BE2C (cell line): ENCODE measurements at regions not wholly inside any gene's neighbourhood (a gene's known extent, or its start where the extent isn't known, plus 50 kb on each side); places are given as distances from the start of the nearest gene placed in this dataset.

Experiments
- DNase-seq: peaks from one replicate; pipeline ENCODE4 v3.0.0-alpha.2; 2020
- H3K27me3 ChIP-seq: fragments of 250-450 bp; sonication (Bioruptor Pico); 2 replicates; pipeline ENCODE4 v1.5.1; 2020; ENCODE audit warnings: mild to moderate bottlenecking
- H3K36me3 ChIP-seq: fragments of 250-450 bp; sonication (Bioruptor Pico); 2 replicates; pipeline ENCODE4 v1.5.1; 2020; ENCODE audit warnings: mild to moderate bottlenecking
- H3K4me1 ChIP-seq: fragments of 250-450 bp; sonication (Bioruptor Pico); 2 replicates; pipeline ENCODE4 v1.5.1; 2020
- H3K4me3 ChIP-seq: 2 replicates; pipeline ENCODE4 v1.5.1; 2011; ENCODE audit warnings: low read depth, low read length
- H3K9me3 ChIP-seq: fragments of 250-450 bp; sonication (Bioruptor Pico); 2 replicates; pipeline ENCODE4 v1.5.1; 2020
- CTCF ChIP-seq: IDR thresholded peaks from 2 replicates; pipeline ENCODE4 v1.5.1; 2012; ENCODE audit warnings: mild to moderate bottlenecking, low read depth, low read length

DNA sequence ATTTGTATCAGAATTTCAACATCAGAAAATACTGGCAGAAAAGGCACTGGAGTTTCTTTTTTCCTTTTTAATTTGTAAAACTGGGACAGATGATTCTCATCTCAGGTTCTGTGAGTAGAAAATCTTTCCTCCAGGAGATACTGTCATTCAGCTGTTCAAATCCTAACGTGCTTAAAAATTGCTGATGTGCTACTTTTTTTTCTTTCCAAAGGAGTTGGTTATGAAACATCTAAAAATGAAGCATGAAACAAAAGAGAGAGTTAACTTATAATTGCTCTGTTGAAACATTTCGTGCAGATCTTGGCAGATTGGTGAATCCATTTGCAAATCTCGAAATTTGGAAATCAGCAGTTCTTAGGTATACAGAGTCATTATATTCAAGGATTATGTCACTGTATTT lies 622.6 kb downstream of the RNF144B start:
- Histone ChIP-seq H3K4me1 (no peaks in the 10 kb centered on the region), H3K27me3 (no peaks in the 10 kb centered on the region), H3K9me3 (no peaks in the 10 kb centered on the region), H3K36me3 (no peaks in the 10 kb centered on the region), H3K4me3 (no peak overlapping the region)
- DNase-seq, result no peak
- TF ChIP-seq CTCF, result no peak

- DNase-seq, result no peak
- no peaks in the 10 kb centered on the region for H3K36me3 ChIP-seq
- H3K27me3 ChIP-seq, result no peaks in the 10 kb centered on the region
- H3K9me3 ChIP-seq, result no peaks in the 10 kb centered on the region
- no peaks in the 10 kb centered on the region for H3K4me1 ChIP-seq
- TF ChIP-seq CTCF, result no peak
- H3K4me3 ChIP-seq, result no peak overlapping the region
These were observed 626.0 kb downstream of the RNF144B start for GRCh38 chr6:19013026-19013705.

DNA sequence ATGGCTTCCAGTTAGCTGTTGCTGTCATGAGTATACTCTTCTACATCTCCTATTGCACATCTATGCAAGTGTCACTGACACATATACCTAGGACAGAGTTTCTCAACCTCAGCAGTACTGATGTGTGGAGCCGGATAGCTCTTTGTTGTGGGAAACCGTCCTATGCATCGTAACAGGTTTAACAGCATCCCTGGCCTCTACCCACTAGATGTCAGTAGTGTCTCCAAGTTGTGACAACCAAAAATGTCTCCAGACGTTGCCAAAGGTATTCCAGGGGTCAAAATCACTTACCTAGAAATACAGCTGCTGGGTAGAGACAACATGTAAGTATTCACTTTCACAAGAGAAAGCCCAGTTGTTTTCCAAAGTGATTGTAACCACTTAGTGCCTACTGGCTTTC lies 637.6 kb downstream of the RNF144B start:
- no peaks in the 10 kb centered on the region; the same call in 1 of the 2 replicates for H3K9me3 ChIP-seq
- peak; percentile 30; the same call in 1 of the 2 replicates for TF ChIP-seq CTCF
- H3K36me3 ChIP-seq, result no peaks in the 10 kb centered on the region
- peak; percentile 4 for DNase-seq
- no peaks in the 10 kb centered on the region for H3K27me3 ChIP-seq
- H3K4me3 ChIP-seq, result no peak overlapping the region
- H3K4me1 ChIP-seq, result no peaks in the 10 kb centered on the region

DNA sequence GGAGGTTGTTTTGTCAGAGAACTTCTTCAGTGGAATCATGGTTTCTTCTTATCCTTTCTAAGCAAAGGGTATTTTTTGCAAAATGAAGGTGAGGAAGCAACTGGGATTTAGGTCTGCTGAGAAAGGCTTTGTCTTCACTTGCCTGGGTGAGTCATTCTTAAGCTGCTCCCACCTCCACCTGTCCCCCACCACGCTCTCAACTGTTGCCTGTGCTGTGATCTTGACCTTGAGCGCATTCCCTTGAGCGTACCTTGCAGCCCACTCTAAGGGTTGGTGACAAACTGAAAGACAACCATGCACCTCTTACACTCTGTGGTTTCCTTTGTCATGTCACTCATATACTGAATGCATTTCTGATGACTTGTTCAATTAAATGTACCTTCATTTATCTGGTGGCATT lies 641.1 kb downstream of the RNF144B start:
- no peak for DNase-seq
- no peak for TF ChIP-seq CTCF
- no peaks in the 10 kb centered on the region for H3K36me3 ChIP-seq
- H3K4me1 ChIP-seq, result no peaks in the 10 kb centered on the region
- no peaks in the 10 kb centered on the region for H3K27me3 ChIP-seq
- no peak overlapping the region for H3K4me3 ChIP-seq
- no peaks in the 10 kb centered on the region; the same call in 1 of the 2 replicates for H3K9me3 ChIP-seq

- no peaks in the 10 kb centered on the region for H3K27me3 ChIP-seq
- no peak for TF ChIP-seq CTCF
- no peak for DNase-seq
- no peaks in the 10 kb centered on the region for H3K36me3 ChIP-seq
- no peaks in the 10 kb centered on the region for H3K4me1 ChIP-seq
- H3K9me3 ChIP-seq, result no peaks in the 10 kb centered on the region
- no peak overlapping the region for H3K4me3 ChIP-seq
These were observed 645.6 kb downstream of the RNF144B start for GRCh38 chr6:19032591-19033295.

GRCh38 chr6:19033683-19034082 lies 646.5 kb downstream of the RNF144B start:
- no peak for DNase-seq
- Histone ChIP-seq H3K4me1 (no peaks in the 10 kb centered on the region), H3K36me3 (no peaks in the 10 kb centered on the region), H3K27me3 (no peaks in the 10 kb centered on the region), H3K9me3 (no peaks in the 10 kb centered on the region), H3K4me3 (no peak overlapping the region)
- TF ChIP-seq CTCF, result no peak
